Liver (tissue), 8 donors: ENCODE measurements at regions not wholly inside any gene's neighbourhood (a gene's known extent, or its start where the extent isn't known, plus 50 kb on each side); places are given as distances from the start of the nearest gene placed in this dataset.

ENCODE experiments used
- DNase-seq: peaks from one replicate; pipeline ENCODE4 v3.0.0-alpha.2; 2017; ENCODE audit warnings: low spot score
- H3K27ac ChIP-seq, 2 donors: one replicate each; pipeline ENCODE4 v1.7.0; 2013; ENCODE audit warnings: inconsistent platforms in 2 of 2, low read length in 2 of 2, control low read depth in 1 of 2, low read depth in 1 of 2, mild to moderate bottlenecking in 1 of 2
- H3K27me3 ChIP-seq, 4 donors: one replicate each; pipeline versions ENCODE4 v1.6.1 to v1.7.0; 2013; ENCODE audit warnings: low read length in 3 of 4, inconsistent platforms in 1 of 4, mild to moderate bottlenecking in 1 of 4, moderate library complexity in 1 of 4; ENCODE audit not compliant: control insufficient read depth in 4 of 4, insufficient read depth in 4 of 4
- H3K36me3 ChIP-seq, 4 donors: one replicate each; pipeline versions ENCODE4 v1.6.1 to v1.7.0; 2013; ENCODE audit warnings: low read length in 3 of 4, mild to moderate bottlenecking in 3 of 4, low read depth in 1 of 4, moderate library complexity in 1 of 4; ENCODE audit not compliant: control insufficient read depth in 4 of 4, insufficient read depth in 3 of 4
- H3K4me1 ChIP-seq, 4 donors: one replicate each; pipeline versions ENCODE4 v1.6.1 to v1.7.0; 2013; ENCODE audit warnings: low read length in 3 of 4, mild to moderate bottlenecking in 3 of 4, moderate library complexity in 1 of 4; ENCODE audit not compliant: control insufficient read depth in 4 of 4, insufficient read depth in 4 of 4
- H3K4me3 ChIP-seq, 3 donors: one replicate each; pipeline versions ENCODE4 v1.6.1 to v1.7.0; 2013; ENCODE audit warnings: low read length in 3 of 3, control low read depth in 1 of 3, low read depth in 1 of 3, mild to moderate bottlenecking in 1 of 3
- H3K9ac ChIP-seq, 2 donors: one replicate each; pipeline ENCODE4 v1.7.0; 2013; ENCODE audit warnings: low read length in 2 of 2, mild to moderate bottlenecking in 2 of 2, moderate library complexity in 2 of 2, control low read depth in 1 of 2, low read depth in 1 of 2
- H3K9me3 ChIP-seq, 4 donors: one replicate each; pipeline versions ENCODE4 v1.6.1 to v1.7.0; 2013; ENCODE audit warnings: low read length in 3 of 4; ENCODE audit not compliant: control insufficient read depth in 4 of 4
- EGR1 ChIP-seq, 2 donors: IDR thresholded peaks; 2 replicates each; pipeline ENCODE4 v1.6.1; 2016 to 2018; ENCODE audit warnings: antibody characterized with exemption in 2 of 2, low read depth in 2 of 2
- FOXA1 ChIP-seq: IDR thresholded peaks from 2 replicates; pipeline ENCODE4 v1.6.1; 2016; ENCODE audit warnings: antibody characterized with exemption
- FOXA2 ChIP-seq: IDR thresholded peaks from 2 replicates; pipeline ENCODE4 v1.6.1; 2016; ENCODE audit warnings: antibody characterized with exemption
- GABPA ChIP-seq, 2 donors: IDR thresholded peaks in 1 of 2; conservative IDR thresholded peaks in 1 of 2; 2 replicates each; pipeline ENCODE4 v1.6.1; 2016; ENCODE audit warnings: antibody characterized with exemption in 2 of 2, mild to moderate bottlenecking in 1 of 2, moderate library complexity in 1 of 2
- HNF4A ChIP-seq, 2 donors: conservative IDR thresholded peaks; 2 replicates each; pipeline ENCODE4 v1.6.1; 2016; ENCODE audit warnings: antibody characterized with exemption in 2 of 2, mild to moderate bottlenecking in 2 of 2
- HNF4G ChIP-seq: IDR thresholded peaks from 2 replicates; pipeline ENCODE4 v1.6.1; 2016; ENCODE audit warnings: antibody characterized with exemption
- JUND ChIP-seq, 2 donors: IDR thresholded peaks; 2 replicates each; pipeline ENCODE4 v1.6.1; 2016; ENCODE audit warnings: antibody characterized with exemption in 2 of 2
- NR2F2 ChIP-seq: IDR thresholded peaks from 2 replicates; pipeline ENCODE4 v1.6.1; 2016; ENCODE audit warnings: antibody characterized with exemption
- RXRA ChIP-seq, 2 donors: IDR thresholded peaks; 2 replicates each; pipeline ENCODE4 v1.6.1; 2017 to 2018; ENCODE audit warnings: antibody characterized with exemption in 2 of 2, mild to moderate bottlenecking in 1 of 2
- SP1 ChIP-seq: IDR thresholded peaks from 2 replicates; pipeline ENCODE4 v1.6.1; 2018; ENCODE audit warnings: antibody characterized with exemption, mild to moderate bottlenecking
- YY1 ChIP-seq: IDR thresholded peaks from 2 replicates; pipeline ENCODE4 v1.6.1; 2016; ENCODE audit warnings: antibody characterized with exemption, mild to moderate bottlenecking
- WGBS: extraction: QIAGEN DNeasy Blood & Tissue Kit; methylation state at CpG from one replicate; pipeline ENCODE4 v1.1.7; 2013; 5-methylcytosine and 5-hydroxymethylcytosine counted together
- TF ChIP-seq, protein P1 (sequence below): IDR thresholded peaks from 2 replicates; pipeline ENCODE4 v1.6.1; 2016; ENCODE audit warnings: antibody characterized with exemption
- TF ChIP-seq, protein P2 (sequence below): IDR thresholded peaks from 2 replicates; pipeline ENCODE4 v1.6.1; 2016; ENCODE audit warnings: antibody characterized with exemption, mild to moderate bottlenecking
- TF ChIP-seq, protein P3 (sequence below): fragments of 150-350 bp; IDR thresholded peaks from 2 replicates; pipeline ENCODE4 v1.5.1; 2017; ENCODE audit warnings: improper control_type of control experiment, low read depth, low read length; ENCODE audit not compliant: missing input control
- TF ChIP-seq, protein P4 (sequence below): IDR thresholded peaks from 2 replicates; pipeline ENCODE4 v1.6.1; 2016; ENCODE audit warnings: antibody characterized with exemption
- donor health status: healthy.
- donor health status: healthy.
- donor health status: healthy.
- donor health status: healthy.
- donor health status: healthy.

DNA sequence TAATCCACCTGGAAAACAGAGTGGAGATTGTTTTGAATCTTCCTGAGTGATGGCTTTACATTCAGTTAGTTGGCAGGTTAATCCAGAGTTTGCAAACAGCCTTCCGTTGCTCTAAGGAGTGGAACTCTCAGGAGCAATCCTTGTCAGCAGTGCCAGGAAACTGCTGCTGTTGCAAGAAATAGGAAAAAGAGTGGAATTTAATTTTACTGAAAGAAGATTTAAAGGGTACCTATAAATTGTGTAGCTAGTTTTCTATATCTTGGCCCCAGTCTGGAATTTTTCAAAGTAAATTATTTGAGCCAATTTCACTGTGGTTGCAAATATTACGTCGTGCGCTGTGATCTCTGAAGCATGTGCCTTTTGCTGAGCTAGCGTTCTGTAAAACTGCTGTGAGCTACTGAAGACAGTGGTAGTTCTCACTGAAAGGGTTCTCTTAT, 55.5 kb upstream of the SLC5A12 start:
- TF ChIP-seq FOXA1 (no peak), SP1 (no peak), GABPA (IDR thresholded peaks at IDR 0.05 in 1 of 2, conservative IDR thresholded peaks at IDR 0.05 in 1 of 2) (no peak), JUND (IDR thresholded peaks at IDR 0.05) (no peak), HNF4A (conservative IDR thresholded peaks at IDR 0.05) (no peak), FOXA2 (no peak), RXRA (IDR thresholded peaks at IDR 0.05) (no peak), EGR1 (IDR thresholded peaks at IDR 0.05; ENCODE audit: low read depth in 2 of 2) (no peak)
- TF ChIP-seq, protein P1, sequence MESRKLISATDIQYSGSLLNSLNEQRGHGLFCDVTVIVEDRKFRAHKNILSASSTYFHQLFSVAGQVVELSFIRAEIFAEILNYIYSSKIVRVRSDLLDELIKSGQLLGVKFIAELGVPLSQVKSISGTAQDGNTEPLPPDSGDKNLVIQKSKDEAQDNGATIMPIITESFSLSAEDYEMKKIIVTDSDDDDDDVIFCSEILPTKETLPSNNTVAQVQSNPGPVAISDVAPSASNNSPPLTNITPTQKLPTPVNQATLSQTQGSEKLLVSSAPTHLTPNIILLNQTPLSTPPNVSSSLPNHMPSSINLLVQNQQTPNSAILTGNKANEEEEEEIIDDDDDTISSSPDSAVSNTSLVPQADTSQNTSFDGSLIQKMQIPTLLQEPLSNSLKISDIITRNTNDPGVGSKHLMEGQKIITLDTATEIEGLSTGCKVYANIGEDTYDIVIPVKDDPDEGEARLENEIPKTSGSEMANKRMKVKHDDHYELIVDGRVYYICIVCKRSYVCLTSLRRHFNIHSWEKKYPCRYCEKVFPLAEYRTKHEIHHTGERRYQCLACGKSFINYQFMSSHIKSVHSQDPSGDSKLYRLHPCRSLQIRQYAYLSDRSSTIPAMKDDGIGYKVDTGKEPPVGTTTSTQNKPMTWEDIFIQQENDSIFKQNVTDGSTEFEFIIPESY, result no peak
- TF ChIP-seq, protein P2, sequence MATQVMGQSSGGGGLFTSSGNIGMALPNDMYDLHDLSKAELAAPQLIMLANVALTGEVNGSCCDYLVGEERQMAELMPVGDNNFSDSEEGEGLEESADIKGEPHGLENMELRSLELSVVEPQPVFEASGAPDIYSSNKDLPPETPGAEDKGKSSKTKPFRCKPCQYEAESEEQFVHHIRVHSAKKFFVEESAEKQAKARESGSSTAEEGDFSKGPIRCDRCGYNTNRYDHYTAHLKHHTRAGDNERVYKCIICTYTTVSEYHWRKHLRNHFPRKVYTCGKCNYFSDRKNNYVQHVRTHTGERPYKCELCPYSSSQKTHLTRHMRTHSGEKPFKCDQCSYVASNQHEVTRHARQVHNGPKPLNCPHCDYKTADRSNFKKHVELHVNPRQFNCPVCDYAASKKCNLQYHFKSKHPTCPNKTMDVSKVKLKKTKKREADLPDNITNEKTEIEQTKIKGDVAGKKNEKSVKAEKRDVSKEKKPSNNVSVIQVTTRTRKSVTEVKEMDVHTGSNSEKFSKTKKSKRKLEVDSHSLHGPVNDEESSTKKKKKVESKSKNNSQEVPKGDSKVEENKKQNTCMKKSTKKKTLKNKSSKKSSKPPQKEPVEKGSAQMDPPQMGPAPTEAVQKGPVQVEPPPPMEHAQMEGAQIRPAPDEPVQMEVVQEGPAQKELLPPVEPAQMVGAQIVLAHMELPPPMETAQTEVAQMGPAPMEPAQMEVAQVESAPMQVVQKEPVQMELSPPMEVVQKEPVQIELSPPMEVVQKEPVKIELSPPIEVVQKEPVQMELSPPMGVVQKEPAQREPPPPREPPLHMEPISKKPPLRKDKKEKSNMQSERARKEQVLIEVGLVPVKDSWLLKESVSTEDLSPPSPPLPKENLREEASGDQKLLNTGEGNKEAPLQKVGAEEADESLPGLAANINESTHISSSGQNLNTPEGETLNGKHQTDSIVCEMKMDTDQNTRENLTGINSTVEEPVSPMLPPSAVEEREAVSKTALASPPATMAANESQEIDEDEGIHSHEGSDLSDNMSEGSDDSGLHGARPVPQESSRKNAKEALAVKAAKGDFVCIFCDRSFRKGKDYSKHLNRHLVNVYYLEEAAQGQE, result no peak
- TF ChIP-seq, protein P3, sequence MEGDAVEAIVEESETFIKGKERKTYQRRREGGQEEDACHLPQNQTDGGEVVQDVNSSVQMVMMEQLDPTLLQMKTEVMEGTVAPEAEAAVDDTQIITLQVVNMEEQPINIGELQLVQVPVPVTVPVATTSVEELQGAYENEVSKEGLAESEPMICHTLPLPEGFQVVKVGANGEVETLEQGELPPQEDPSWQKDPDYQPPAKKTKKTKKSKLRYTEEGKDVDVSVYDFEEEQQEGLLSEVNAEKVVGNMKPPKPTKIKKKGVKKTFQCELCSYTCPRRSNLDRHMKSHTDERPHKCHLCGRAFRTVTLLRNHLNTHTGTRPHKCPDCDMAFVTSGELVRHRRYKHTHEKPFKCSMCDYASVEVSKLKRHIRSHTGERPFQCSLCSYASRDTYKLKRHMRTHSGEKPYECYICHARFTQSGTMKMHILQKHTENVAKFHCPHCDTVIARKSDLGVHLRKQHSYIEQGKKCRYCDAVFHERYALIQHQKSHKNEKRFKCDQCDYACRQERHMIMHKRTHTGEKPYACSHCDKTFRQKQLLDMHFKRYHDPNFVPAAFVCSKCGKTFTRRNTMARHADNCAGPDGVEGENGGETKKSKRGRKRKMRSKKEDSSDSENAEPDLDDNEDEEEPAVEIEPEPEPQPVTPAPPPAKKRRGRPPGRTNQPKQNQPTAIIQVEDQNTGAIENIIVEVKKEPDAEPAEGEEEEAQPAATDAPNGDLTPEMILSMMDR, result no peak
- 84% methylated on average over 5 of the region's 5 CpGs for WGBS
- Histone ChIP-seq H3K9ac (no peak overlapping the region), H3K4me3 (no peak overlapping the region), H3K36me3 (no peaks in the 10 kb centered on the region), H3K4me1 (no peaks in the 10 kb centered on the region), H3K9me3 (no peaks in the 10 kb centered on the region), H3K27ac (no peak overlapping the region), H3K27me3 (no peaks in the 10 kb centered on the region)
- no peak for DNase-seq

DNA sequence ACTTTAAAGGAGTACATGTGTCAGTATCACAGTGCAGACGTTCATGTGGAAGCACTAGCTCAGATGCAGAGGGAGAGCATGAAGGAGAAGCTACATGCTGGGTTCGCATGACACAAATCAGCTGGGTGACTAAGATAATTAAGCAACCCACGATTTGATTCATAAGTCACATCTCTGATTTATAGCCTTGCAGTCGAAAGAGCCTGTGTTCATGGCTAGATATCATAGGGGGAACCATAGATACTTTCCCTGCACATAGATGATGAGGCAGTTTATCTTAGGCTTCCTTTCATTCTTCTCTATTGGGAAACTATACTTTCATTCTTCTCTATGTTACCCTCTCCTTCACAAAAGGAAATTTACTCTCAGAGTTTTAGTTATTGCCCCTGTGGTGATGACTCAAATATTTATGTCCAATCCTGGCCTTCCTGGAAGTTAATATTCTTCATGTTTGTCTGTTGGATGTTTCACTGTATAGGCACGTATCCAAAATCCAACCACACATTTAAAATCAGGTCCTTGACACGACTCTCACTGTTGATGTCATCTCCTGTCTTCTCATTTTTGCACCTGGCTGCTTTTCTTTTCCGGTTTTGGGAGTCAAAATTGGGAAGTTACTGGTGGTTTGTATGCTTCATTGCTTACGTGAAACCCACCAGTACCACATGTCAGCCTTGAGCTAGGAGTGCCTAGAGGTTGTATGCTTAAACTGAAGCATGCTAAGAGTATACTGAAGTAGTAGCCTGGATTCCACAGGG, 56.3 kb upstream of the SLC5A12 start:
- no peaks in the 10 kb centered on the region for H3K27me3 ChIP-seq
- no peak overlapping the region for H3K4me3 ChIP-seq
- DNase-seq, result no peak
- H3K4me1 ChIP-seq, result no peaks in the 10 kb centered on the region
- 77% methylated on average over 8 of the region's 8 CpGs for WGBS
- H3K9me3 ChIP-seq, result no peaks in the 10 kb centered on the region
- no peaks in the 10 kb centered on the region for H3K36me3 ChIP-seq
- TF ChIP-seq SP1 (no peak), YY1 (no peak), FOXA2 (no peak), NR2F2 (no peak), HNF4G (no peak)
- TF ChIP-seq, protein P4, sequence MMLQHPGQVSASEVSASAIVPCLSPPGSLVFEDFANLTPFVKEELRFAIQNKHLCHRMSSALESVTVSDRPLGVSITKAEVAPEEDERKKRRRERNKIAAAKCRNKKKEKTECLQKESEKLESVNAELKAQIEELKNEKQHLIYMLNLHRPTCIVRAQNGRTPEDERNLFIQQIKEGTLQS, result no peak
- TF ChIP-seq, protein P3, result no peak
- TF ChIP-seq, protein P1, result no peak
- H3K9ac ChIP-seq, result no peak overlapping the region
- H3K27ac ChIP-seq, result no peak overlapping the region
